Panc1 (cell line): ENCODE measurements at regions not wholly inside any gene's neighbourhood (a gene's known extent, or its start where the extent isn't known, plus 50 kb on each side); places are given as distances from the start of the nearest gene placed in this dataset.

ENCODE experiments used
- POLR2AphosphoS5 ChIP-seq: IDR thresholded peaks from 2 replicates; pipeline ENCODE4 v1.6.1; 2012; ENCODE audit warnings: mild to moderate bottlenecking, low read depth, low read length, moderate library complexity
- TF ChIP-seq, protein P1 (sequence below): fragments of 450-650 bp; IDR thresholded peaks from 2 replicates; pipeline ENCODE4 v1.5.1; 2017; ENCODE audit warnings: mild to moderate bottlenecking
- TF ChIP-seq, protein P2 (sequence below), 2 experiments: IDR thresholded peaks; 2 replicates each; pipeline ENCODE4 v1.6.1; 2011 to 2012; ENCODE audit warnings: low read depth in 2 of 2, control low read depth in 1 of 2, low read length in 1 of 2, mild to moderate bottlenecking in 1 of 2, moderate library complexity in 1 of 2; ENCODE audit not compliant: insufficient read depth in 1 of 2

DNA sequence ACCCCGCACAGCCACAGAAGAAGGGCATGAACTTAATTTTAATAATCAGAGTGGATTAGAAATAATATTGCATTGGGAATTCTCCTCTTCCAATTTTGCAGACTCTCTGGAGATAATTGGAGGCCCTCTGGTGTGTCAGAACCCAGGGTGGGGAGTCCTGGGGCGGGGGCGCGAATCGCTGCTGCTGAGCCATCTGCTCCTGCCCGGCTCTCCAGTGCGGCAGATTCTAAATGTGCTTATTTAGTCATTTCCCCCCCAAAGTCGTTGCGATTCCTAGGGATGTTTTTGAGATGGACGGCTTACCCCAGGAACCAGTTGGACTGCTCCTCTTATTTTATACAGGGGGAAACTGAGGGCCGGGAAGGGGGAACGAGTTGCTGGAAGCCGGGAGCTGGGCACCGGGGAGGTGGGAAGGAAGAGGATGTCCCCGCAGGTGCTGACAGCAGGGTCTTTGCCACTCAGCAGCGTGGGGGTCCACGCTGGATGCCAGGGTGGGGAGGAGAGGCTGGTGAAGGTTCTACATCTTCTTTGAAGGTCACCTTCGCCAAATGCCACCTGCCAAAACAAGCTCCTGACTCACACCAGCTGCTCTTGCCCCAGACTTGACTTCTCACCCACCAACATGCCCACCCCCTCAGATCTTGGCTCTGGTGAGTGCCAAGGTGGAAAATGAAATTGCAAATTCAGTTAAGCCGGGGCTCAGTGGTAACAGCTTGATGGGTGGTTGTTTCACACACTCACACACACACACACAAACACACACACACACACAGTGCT lies 91.3 kb upstream of the PRR23E start:
- TF ChIP-seq, protein P1, sequence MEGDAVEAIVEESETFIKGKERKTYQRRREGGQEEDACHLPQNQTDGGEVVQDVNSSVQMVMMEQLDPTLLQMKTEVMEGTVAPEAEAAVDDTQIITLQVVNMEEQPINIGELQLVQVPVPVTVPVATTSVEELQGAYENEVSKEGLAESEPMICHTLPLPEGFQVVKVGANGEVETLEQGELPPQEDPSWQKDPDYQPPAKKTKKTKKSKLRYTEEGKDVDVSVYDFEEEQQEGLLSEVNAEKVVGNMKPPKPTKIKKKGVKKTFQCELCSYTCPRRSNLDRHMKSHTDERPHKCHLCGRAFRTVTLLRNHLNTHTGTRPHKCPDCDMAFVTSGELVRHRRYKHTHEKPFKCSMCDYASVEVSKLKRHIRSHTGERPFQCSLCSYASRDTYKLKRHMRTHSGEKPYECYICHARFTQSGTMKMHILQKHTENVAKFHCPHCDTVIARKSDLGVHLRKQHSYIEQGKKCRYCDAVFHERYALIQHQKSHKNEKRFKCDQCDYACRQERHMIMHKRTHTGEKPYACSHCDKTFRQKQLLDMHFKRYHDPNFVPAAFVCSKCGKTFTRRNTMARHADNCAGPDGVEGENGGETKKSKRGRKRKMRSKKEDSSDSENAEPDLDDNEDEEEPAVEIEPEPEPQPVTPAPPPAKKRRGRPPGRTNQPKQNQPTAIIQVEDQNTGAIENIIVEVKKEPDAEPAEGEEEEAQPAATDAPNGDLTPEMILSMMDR, result no peak
- TF ChIP-seq, protein P2, sequence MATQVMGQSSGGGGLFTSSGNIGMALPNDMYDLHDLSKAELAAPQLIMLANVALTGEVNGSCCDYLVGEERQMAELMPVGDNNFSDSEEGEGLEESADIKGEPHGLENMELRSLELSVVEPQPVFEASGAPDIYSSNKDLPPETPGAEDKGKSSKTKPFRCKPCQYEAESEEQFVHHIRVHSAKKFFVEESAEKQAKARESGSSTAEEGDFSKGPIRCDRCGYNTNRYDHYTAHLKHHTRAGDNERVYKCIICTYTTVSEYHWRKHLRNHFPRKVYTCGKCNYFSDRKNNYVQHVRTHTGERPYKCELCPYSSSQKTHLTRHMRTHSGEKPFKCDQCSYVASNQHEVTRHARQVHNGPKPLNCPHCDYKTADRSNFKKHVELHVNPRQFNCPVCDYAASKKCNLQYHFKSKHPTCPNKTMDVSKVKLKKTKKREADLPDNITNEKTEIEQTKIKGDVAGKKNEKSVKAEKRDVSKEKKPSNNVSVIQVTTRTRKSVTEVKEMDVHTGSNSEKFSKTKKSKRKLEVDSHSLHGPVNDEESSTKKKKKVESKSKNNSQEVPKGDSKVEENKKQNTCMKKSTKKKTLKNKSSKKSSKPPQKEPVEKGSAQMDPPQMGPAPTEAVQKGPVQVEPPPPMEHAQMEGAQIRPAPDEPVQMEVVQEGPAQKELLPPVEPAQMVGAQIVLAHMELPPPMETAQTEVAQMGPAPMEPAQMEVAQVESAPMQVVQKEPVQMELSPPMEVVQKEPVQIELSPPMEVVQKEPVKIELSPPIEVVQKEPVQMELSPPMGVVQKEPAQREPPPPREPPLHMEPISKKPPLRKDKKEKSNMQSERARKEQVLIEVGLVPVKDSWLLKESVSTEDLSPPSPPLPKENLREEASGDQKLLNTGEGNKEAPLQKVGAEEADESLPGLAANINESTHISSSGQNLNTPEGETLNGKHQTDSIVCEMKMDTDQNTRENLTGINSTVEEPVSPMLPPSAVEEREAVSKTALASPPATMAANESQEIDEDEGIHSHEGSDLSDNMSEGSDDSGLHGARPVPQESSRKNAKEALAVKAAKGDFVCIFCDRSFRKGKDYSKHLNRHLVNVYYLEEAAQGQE (IDR thresholded peaks at IDR 0.05; ENCODE audit: insufficient read depth in 1 of 2, low read depth in 2 of 2, low read length in 1 of 2), result no peak
- TF ChIP-seq POLR2AphosphoS5, result no peak
